Muscle layer of colon (tissue), 2 donors: ENCODE measurements at regions not wholly inside any gene's neighbourhood (a gene's known extent, or its start where the extent isn't known, plus 50 kb on each side); places are given as distances from the start of the nearest gene placed in this dataset.

Experiments used
- H3K27ac ChIP-seq: one replicate; pipeline ENCODE4 v1.7.0; 2013; ENCODE audit warnings: low read depth, mild to moderate bottlenecking, low read length, moderate library complexity
- H3K27me3 ChIP-seq, 2 donors: one replicate each; pipeline ENCODE4 v1.7.0; 2013; ENCODE audit warnings: low read length in 2 of 2, mild to moderate bottlenecking in 2 of 2; ENCODE audit not compliant: insufficient read depth in 2 of 2, control insufficient read depth in 1 of 2
- H3K36me3 ChIP-seq: one replicate; pipeline ENCODE4 v1.7.0; 2013; ENCODE audit warnings: mild to moderate bottlenecking, low read length; ENCODE audit not compliant: insufficient read depth
- H3K4me1 ChIP-seq: one replicate; pipeline ENCODE4 v1.7.0; 2013; ENCODE audit warnings: mild to moderate bottlenecking, low read length; ENCODE audit not compliant: insufficient read depth
- H3K4me3 ChIP-seq, 2 donors: one replicate each; pipeline ENCODE4 v1.7.0; 2013; ENCODE audit warnings: low read length in 2 of 2, low read depth in 1 of 2, mild to moderate bottlenecking in 1 of 2, moderate library complexity in 1 of 2
- H3K9ac ChIP-seq: one replicate; pipeline ENCODE4 v1.7.0; 2013; ENCODE audit warnings: low read length
- H3K9me3 ChIP-seq: one replicate; pipeline ENCODE4 v1.7.0; 2013; ENCODE audit warnings: mild to moderate bottlenecking, low read length
- donor health status: abdominal sarcoma.
- donor health status: Adenocarcinoma of cecum.

GRCh38 chr2:4551691-4552474 is 848.5 kb downstream of the DCDC2C start:
- Histone ChIP-seq H3K36me3 (no peaks in the 10 kb centered on the region), H3K9me3 (no peaks in the 10 kb centered on the region), H3K27me3 (no peaks in the 10 kb centered on the region), H3K4me3 (no peak overlapping the region), H3K9ac (no peak overlapping the region), H3K4me1 (no peaks in the 10 kb centered on the region), H3K27ac (no peak overlapping the region)

DNA sequence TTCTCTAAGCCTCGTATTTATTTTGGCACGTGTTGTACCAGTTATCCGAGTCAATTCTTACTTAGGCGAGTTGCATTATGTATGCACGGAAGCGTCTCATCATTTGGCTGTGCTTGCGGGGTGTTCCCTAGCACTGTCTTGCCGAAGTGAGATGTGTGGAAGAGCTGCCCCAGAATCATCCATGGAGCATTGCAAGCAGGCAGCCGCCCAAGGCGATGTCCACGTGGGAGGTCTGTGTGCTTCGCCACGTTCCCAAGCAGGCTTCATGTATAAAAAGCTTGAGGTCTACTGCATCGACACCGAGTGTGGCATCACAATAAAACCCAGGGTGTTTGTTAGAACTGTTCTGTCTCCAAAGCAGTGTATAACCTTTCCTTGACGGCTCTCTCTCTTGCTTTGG is 849.9 kb downstream of the DCDC2C start:
- no peaks in the 10 kb centered on the region for H3K36me3 ChIP-seq
- no peaks in the 10 kb centered on the region for H3K27me3 ChIP-seq
- H3K9ac ChIP-seq: no peak overlapping the region
- H3K9me3 ChIP-seq: no peaks in the 10 kb centered on the region
- H3K27ac ChIP-seq: no peak overlapping the region
- no peaks in the 10 kb centered on the region for H3K4me1 ChIP-seq
- H3K4me3 ChIP-seq: no peak overlapping the region

GRCh38 chr2:4556135-4556896 is 852.9 kb downstream of the DCDC2C start:
- Histone ChIP-seq H3K27me3 (no peaks in the 10 kb centered on the region), H3K36me3 (no peaks in the 10 kb centered on the region), H3K4me1 (no peaks in the 10 kb centered on the region), H3K9ac (no peak overlapping the region), H3K9me3 (no peaks in the 10 kb centered on the region), H3K4me3 (no peak overlapping the region), H3K27ac (no peak overlapping the region)

DNA sequence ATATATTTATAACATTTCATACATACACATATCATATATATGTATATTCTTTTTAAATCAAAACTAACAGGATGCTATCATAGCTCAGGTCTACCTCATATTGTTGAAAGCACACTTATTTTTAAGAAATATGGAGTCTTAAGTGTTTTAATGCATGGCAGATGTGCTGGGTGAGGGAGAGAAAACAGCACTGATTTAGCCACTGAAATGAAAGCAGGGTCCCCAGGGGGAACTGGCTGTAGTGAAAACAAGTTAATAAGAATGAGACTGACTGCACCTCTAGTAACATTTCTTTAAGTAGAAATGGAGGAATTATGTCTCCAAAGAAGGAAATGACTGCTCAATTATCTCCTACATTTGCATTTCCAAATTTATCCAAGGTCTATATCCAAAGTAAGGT is 857.8 kb downstream of the DCDC2C start:
- H3K9ac ChIP-seq: no peak overlapping the region
- no peak overlapping the region for H3K27ac ChIP-seq
- H3K36me3 ChIP-seq: no peaks in the 10 kb centered on the region
- H3K27me3 ChIP-seq: no peaks in the 10 kb centered on the region
- H3K4me1 ChIP-seq: no peaks in the 10 kb centered on the region
- no peak overlapping the region for H3K4me3 ChIP-seq
- H3K9me3 ChIP-seq: no peaks in the 10 kb centered on the region

DNA sequence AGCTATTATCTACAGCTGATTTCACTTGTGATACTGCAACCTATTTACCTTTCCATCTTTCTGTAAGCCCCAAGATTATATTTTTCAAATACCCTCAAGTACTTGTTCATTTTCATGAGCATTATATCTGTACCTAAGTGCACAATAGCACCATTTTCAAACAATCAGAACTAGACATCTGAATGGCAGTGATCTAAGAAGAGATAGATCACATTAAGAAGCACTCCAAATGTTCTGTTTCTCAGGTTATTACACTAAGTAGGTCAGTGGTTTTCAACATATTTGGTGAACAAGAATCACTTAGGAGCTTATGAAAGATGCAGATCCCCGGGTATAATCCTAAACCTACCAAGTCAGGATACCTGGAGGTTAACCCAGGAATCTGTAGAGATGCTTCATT is 872.7 kb downstream of the DCDC2C start:
- Histone ChIP-seq H3K9ac (no peak overlapping the region), H3K27ac (no peak overlapping the region), H3K27me3 (no peaks in the 10 kb centered on the region), H3K4me3 (no peak overlapping the region), H3K36me3 (no peaks in the 10 kb centered on the region), H3K9me3 (no peaks in the 10 kb centered on the region), H3K4me1 (no peaks in the 10 kb centered on the region)

DNA sequence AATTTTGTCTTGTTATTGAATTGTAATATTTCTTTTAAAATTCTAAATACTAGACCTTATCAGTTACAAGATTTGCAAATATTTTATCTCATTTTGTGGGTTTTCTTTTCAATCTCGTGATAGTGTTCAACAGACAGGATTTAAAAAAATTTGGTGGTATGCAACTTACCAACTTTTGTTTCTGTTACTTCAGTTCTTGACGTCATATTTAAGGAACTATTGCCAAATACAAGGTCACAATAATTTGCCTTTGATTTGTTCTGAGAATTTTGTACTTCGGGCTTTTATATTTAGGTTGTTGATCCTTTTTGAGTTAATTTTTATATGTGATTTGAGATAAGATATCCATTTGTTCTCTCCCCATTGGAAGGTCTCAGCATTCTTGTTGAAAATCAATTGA is 876.6 kb downstream of the DCDC2C start:
- Histone ChIP-seq H3K9ac (no peak overlapping the region), H3K27me3 (no peaks in the 10 kb centered on the region), H3K9me3 (no peaks in the 10 kb centered on the region), H3K36me3 (no peaks in the 10 kb centered on the region), H3K4me3 (no peak overlapping the region), H3K4me1 (no peaks in the 10 kb centered on the region), H3K27ac (no peak overlapping the region)

DNA sequence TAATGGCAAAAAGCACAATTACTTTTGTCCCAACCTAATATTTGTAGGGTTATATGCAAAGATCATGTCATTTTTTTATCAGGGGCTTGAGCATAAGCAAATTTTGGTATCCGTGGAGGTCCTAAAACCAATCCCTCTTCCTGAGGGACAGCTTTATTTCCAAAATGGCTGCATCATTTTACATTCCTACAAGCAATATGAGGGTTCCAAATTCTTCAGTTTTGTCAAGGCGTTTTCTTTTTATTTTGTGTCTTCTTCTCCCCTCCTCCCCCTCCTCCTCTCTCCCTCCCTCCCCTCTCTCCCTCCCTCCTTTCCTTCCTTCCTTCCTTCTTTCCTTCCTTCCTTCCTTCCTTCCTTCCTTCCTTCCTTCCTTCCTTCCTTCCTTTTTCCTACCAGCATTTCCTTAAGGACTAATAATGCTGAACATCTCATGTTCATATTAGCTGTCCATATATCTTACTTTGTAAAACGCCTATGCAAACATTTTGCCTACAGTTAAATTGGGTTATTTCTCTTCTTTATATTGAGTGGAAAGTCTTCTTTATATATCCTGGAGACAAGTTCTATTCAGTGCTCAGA is 881.8 kb downstream of the DCDC2C start:
- Histone ChIP-seq H3K9ac (no peak overlapping the region), H3K36me3 (no peaks in the 10 kb centered on the region), H3K4me1 (no peaks in the 10 kb centered on the region), H3K4me3 (no peak overlapping the region), H3K27me3 (no peaks in the 10 kb centered on the region), H3K9me3 (no peaks in the 10 kb centered on the region), H3K27ac (no peak overlapping the region)

GRCh38 chr2:4588606-4589005 is 885.2 kb downstream of the DCDC2C start:
- H3K4me1 ChIP-seq: no peaks in the 10 kb centered on the region
- H3K27ac ChIP-seq: no peak overlapping the region
- H3K9me3 ChIP-seq: no peaks in the 10 kb centered on the region
- H3K4me3 ChIP-seq: no peak overlapping the region
- no peaks in the 10 kb centered on the region for H3K27me3 ChIP-seq
- H3K9ac ChIP-seq: no peak overlapping the region
- H3K36me3 ChIP-seq: no peaks in the 10 kb centered on the region

DNA sequence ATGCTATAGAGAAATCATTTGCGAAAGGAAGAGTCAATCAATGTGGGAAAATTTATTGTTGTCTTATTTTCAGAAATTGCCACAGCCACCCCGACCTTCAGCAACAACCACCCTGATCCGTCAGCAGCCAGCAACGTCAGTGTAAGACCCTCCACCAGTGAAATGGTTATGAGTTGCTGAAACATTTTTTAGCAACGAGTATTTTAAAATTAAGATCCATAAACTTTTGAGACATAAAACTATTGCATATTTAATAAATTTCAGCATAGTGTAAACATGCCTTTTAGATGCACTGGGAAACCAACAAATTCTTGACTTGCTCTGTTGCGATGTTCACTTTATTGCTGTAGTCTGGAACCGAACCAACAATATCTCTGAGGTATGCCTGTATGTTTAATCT is 887.9 kb downstream of the DCDC2C start:
- Histone ChIP-seq H3K9ac (no peak overlapping the region), H3K4me1 (no peaks in the 10 kb centered on the region), H3K9me3 (no peaks in the 10 kb centered on the region), H3K4me3 (no peak overlapping the region), H3K36me3 (no peaks in the 10 kb centered on the region), H3K27ac (no peak overlapping the region), H3K27me3 (no peaks in the 10 kb centered on the region)

DNA sequence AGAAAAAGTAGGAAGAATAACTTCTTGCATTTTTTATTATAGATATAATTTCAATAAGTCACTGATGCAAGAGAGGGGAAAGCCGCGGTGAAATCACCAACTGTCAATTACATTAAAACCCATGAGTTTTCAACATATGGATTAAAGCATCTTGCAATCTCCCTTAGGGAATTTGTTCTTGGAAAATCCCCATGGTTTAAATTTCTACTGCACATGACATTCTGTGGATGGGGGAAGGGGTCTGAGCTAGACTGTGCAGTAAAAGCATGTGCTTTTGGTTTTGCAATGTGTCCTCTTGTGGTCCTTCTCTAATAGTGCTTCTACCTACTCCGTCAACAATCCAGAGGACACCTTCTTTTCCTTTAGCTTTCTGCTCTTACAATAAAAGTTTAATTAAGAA is 894.0 kb downstream of the DCDC2C start:
- Histone ChIP-seq H3K4me1 (no peaks in the 10 kb centered on the region), H3K9ac (no peak overlapping the region), H3K9me3 (no peaks in the 10 kb centered on the region), H3K4me3 (no peak overlapping the region), H3K36me3 (no peaks in the 10 kb centered on the region), H3K27me3 (no peaks in the 10 kb centered on the region), H3K27ac (no peak overlapping the region)

GRCh38 chr2:4604767-4605166 is 901.4 kb downstream of the DCDC2C start:
- Histone ChIP-seq H3K36me3 (no peaks in the 10 kb centered on the region), H3K9me3 (no peaks in the 10 kb centered on the region), H3K27me3 (no peaks in the 10 kb centered on the region), H3K4me3 (no peak overlapping the region), H3K9ac (no peak overlapping the region), H3K4me1 (no peaks in the 10 kb centered on the region), H3K27ac (no peak overlapping the region)
